B cell (primary cell): ENCODE measurements at regions not wholly inside any gene's neighbourhood (a gene's known extent, or its start where the extent isn't known, plus 50 kb on each side); places are given as distances from the start of the nearest gene placed in this dataset.
"Not testable (repeated sequence)": the region's sequence is repeated elsewhere in the genome, so short reads cannot be mapped to it uniquely, and the experiment has no call there.

Experiments used
- ATAC-seq: fragments of 200-7000 bp; cut with Tn5 transposase; one replicate; pipeline ENCODE4 v1.10.0; 2021; ENCODE audit warnings: low read depth, mild to moderate bottlenecking, moderate number of reproducible peaks, moderate library complexity
- CTCF ChIA-PET: fragments of 350-600 bp; sonication (Branson Sonifier 250); formaldehyde crosslinking; loops from one replicate; lab custom pipeline; 2021; ENCODE audit warnings: antibody characterized with exemption, inconsistent platforms; lab: Charles Lee
- POLR2A ChIA-PET: fragments of 350-600 bp; sonication (Branson Sonifier 250); formaldehyde crosslinking; loops from one replicate; lab custom pipeline; 2021; ENCODE audit warnings: antibody characterized with exemption; lab: Charles Lee
- DNase-seq: peaks from one replicate; pipeline ENCODE4 v3.0.0; 2013
- H2AFZ ChIP-seq: 2 replicates; pipeline ENCODE4 v1.6.1; 2012; ENCODE audit warnings: mild to moderate bottlenecking, low read depth, low read length; ENCODE audit not compliant: insufficient read depth, poor library complexity, severe bottlenecking
- H3K27ac ChIP-seq, 2 donors: 1 replicate in 1 of 2; 2 replicates in 1 of 2; pipeline ENCODE4 v1.5.1; 2012 to 2013; ENCODE audit warnings: low read length in 2 of 2, mild to moderate bottlenecking in 2 of 2, moderate library complexity in 1 of 2
- H3K27me3 ChIP-seq, 4 experiments: fragments of 200-600 bp in 1 of 4; sonication (generic) in 1 of 4; replicated peaks in 1 of 4; 1 replicate in 2 of 4; 2 replicates in 2 of 4; pipeline versions ENCODE4 v1.6.1 to v1.7.0; 2013 to 2016; ENCODE audit warnings: low read length in 3 of 4, mild to moderate bottlenecking in 2 of 4, mixed read lengths in 1 of 4, moderate library complexity in 1 of 4; ENCODE audit not compliant: insufficient read depth in 4 of 4, control insufficient read depth in 3 of 4; ENCODE audit errors: control extremely low read depth in 1 of 4
- H3K36me3 ChIP-seq, 2 experiments: replicated peaks in 1 of 2; 1 replicate in 1 of 2; 2 replicates in 1 of 2; pipeline versions ENCODE4 v1.6.1 to v1.7.1; 2013; ENCODE audit warnings: low read length in 1 of 2; ENCODE audit not compliant: insufficient read depth in 2 of 2, control insufficient read depth in 1 of 2; ENCODE audit errors: control extremely low read depth in 1 of 2, extremely low read depth in 1 of 2
- H3K4me1 ChIP-seq, 2 donors: fragments of 200-600 bp in 1 of 2; sonication (generic) in 1 of 2; 1 replicate in 1 of 2; 2 replicates in 1 of 2; pipeline versions ENCODE4 v1.5.1 to v1.6.1; 2013 to 2017; ENCODE audit warnings: low read length in 2 of 2; ENCODE audit not compliant: control insufficient read depth in 2 of 2, insufficient read depth in 2 of 2
- H3K4me2 ChIP-seq: replicated peaks from 2 replicates; pipeline ENCODE3; 2012; ENCODE audit warnings: mild to moderate bottlenecking, low read depth, low read length; ENCODE audit not compliant: poor library complexity, severe bottlenecking
- H3K4me3 ChIP-seq, 5 experiments: fragments of 200-600 bp in 1 of 5; sonication (generic) in 1 of 5; 1 replicate in 3 of 5; 2 replicates in 2 of 5; pipeline versions ENCODE4 v1.5.1 to v1.7.0; 2011 to 2016; ENCODE audit warnings: low read length in 4 of 5, mild to moderate bottlenecking in 4 of 5, low read depth in 2 of 5, control low read depth in 1 of 5, moderate library complexity in 1 of 5; ENCODE audit not compliant: insufficient read depth in 1 of 5; ENCODE audit errors: control extremely low read depth in 1 of 5, extremely low read depth in 1 of 5
- H3K79me2 ChIP-seq: fragments of 200-600 bp; sonication (generic); one replicate; pipeline ENCODE4 v1.6.0; 2016; ENCODE audit warnings: low read length; ENCODE audit not compliant: control insufficient read depth, insufficient read depth
- H3K9ac ChIP-seq: fragments of 200-600 bp; sonication (generic); 2 replicates; pipeline ENCODE4 v1.6.1; 2017; ENCODE audit warnings: mild to moderate bottlenecking, low read length, moderate library complexity
- H3K9me3 ChIP-seq, 3 donors: one replicate each; pipeline versions ENCODE4 v1.6.1 to v1.7.1; 2013; ENCODE audit warnings: low read length in 2 of 3; ENCODE audit not compliant: control insufficient read depth in 2 of 3, insufficient read depth in 1 of 3; ENCODE audit errors: control extremely low read depth in 1 of 3
- H4K20me1 ChIP-seq: 2 replicates; pipeline ENCODE4 v1.6.0; 2012; ENCODE audit warnings: mild to moderate bottlenecking, low read length; ENCODE audit not compliant: insufficient read depth, control insufficient read depth, poor library complexity, severe bottlenecking
- H3K27ac Mint-ChIP-seq: one replicate; pipeline ENCODE4 v1.8.0; 2021; ENCODE audit warnings: mixed read lengths
- H3K27me3 Mint-ChIP-seq: one replicate; pipeline ENCODE4 v1.8.0; 2021; ENCODE audit warnings: mixed read lengths
- H3K4me1 Mint-ChIP-seq: one replicate; pipeline ENCODE4 v1.8.0; 2021; ENCODE audit warnings: mixed read lengths
- H3K4me3 Mint-ChIP-seq: one replicate; pipeline ENCODE4 v1.8.0; 2021; ENCODE audit warnings: mixed read lengths
- H3K9me3 Mint-ChIP-seq: one replicate; pipeline ENCODE4 v1.8.0; 2022; ENCODE audit warnings: mixed read lengths; ENCODE audit not compliant: insufficient read depth
- EZH2 ChIP-seq: IDR thresholded peaks from 2 replicates; pipeline ENCODE4 v1.6.1; 2012; ENCODE audit warnings: borderline replicate concordance, low read depth, mild to moderate bottlenecking, moderate library complexity, low read length; ENCODE audit not compliant: insufficient read depth, poor library complexity, severe bottlenecking
- WGBS: methylation state at CpG from one replicate; pipeline ENCODE4 v1.1.5; 2013; ENCODE audit warnings: missing lambda C conversion rate; ENCODE audit not compliant: insufficient coverage; 5-methylcytosine and 5-hydroxymethylcytosine counted together
- intact Hi-C: fragments of 100-400 bp; cut with micrococcal nuclease; formaldehyde crosslinking; loops from one replicate; pipeline ENCODE4 v1.10.0; 2022
- TF ChIP-seq, protein P1 (sequence below): fragments of 200-600 bp; IDR thresholded peaks from one replicate; pipeline ENCODE4 v1.8.0; 2022; ENCODE audit warnings: antibody characterized with exemption, mild to moderate bottlenecking

DNA sequence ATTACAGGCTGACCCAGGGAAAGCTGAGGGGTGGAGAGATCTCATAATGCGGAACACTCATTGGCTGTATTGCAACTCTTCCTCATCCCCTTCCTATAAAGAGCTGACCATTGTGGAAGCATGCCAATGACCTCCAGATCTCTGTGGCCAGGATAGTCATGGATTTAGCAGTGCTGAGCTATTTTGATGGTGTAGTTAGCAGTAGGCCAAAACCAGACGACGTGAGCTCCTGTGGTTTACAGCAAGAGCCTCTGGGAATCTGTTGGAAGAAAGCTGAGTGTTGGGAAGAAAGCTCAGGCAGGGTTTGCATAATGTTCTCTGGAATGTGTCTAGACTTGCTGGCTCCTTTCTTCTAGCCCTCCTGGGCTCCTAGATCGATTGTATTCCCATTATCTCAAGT, 187.5 kb upstream of the GPC6 start:
- WGBS, result 80% methylated on average over 2 of the region's 4 CpGs
- Mint-ChIP-seq H3K27me3 (no peaks in the 10 kb centered on the region), H3K4me1 (no peaks in the 10 kb centered on the region), H3K4me3 (no peak overlapping the region), H3K9me3 (peaks cover 7% of the 10 kb centered on the region), H3K27ac (no peak overlapping the region)
- no peak overlapping the region for H2AFZ ChIP-seq
- H3K4me3 ChIP-seq, result no peak overlapping the region
- TF ChIP-seq EZH2, result no peak
- TF ChIP-seq, protein P1, sequence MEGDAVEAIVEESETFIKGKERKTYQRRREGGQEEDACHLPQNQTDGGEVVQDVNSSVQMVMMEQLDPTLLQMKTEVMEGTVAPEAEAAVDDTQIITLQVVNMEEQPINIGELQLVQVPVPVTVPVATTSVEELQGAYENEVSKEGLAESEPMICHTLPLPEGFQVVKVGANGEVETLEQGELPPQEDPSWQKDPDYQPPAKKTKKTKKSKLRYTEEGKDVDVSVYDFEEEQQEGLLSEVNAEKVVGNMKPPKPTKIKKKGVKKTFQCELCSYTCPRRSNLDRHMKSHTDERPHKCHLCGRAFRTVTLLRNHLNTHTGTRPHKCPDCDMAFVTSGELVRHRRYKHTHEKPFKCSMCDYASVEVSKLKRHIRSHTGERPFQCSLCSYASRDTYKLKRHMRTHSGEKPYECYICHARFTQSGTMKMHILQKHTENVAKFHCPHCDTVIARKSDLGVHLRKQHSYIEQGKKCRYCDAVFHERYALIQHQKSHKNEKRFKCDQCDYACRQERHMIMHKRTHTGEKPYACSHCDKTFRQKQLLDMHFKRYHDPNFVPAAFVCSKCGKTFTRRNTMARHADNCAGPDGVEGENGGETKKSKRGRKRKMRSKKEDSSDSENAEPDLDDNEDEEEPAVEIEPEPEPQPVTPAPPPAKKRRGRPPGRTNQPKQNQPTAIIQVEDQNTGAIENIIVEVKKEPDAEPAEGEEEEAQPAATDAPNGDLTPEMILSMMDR, result no peak
- no peaks in the 10 kb centered on the region for H3K27me3 ChIP-seq
- no peak overlapping the region for H3K9ac ChIP-seq
- H3K79me2 ChIP-seq, result no peaks in the 10 kb centered on the region
- H4K20me1 ChIP-seq, result no peaks in the 10 kb centered on the region
- H3K4me2 ChIP-seq, result no peak overlapping the region
- H3K9me3 ChIP-seq, result peaks cover 0 to 3% (median 0%) of the 10 kb centered on the region in 3 donors
- H3K36me3 ChIP-seq, result no peaks in the 10 kb centered on the region
- H3K4me1 ChIP-seq, result no peaks in the 10 kb centered on the region
- CTCF ChIA-PET, result no interaction called here
- intact Hi-C loops, result no loop called here
- no peak for ATAC-seq
- POLR2A ChIA-PET, result no interaction called here
- no peak for DNase-seq
- no peak overlapping the region for H3K27ac ChIP-seq

DNA sequence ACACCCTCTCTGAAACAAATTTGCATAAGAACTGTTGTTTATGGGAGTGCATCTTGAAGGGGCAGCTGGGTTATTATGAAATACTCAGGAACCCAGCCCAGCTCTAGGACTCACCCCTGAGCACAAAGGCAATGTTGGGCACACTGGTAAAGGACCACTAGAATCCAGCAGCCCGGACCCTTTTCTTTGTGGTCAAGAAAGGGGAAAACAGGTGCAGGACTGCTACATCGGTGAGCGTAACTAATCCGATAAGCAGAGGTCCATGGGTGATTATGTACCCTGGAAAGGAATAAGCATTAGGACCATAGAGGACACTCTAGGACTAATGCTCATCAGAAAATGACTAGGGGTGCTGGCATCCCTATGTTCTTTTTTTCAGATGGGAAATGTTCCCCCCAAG, 185.0 kb upstream of the GPC6 start:
- ATAC-seq, result not testable (repeated sequence)

More for the DNA sequence above, 185.0 kb upstream of the GPC6 start:
- H2AFZ ChIP-seq, H3K9ac ChIP-seq, H3K4me2 ChIP-seq, H3K9me3 Mint-ChIP-seq, DNase-seq, CTCF ChIA-PET, H3K9me3 ChIP-seq, H3K27ac ChIP-seq, H3K27me3 ChIP-seq, H3K4me1 Mint-ChIP-seq, H3K4me3 Mint-ChIP-seq, POLR2A ChIA-PET, intact Hi-C loops, H3K36me3 ChIP-seq, H3K79me2 ChIP-seq, H4K20me1 ChIP-seq, H3K4me1 ChIP-seq, H3K4me3 ChIP-seq, H3K27me3 Mint-ChIP-seq, H3K27ac Mint-ChIP-seq: not testable (repeated sequence)
- WGBS, result no CpG with 5 or more reads among the region's 4 CpGs
